ENCODE measurements at regions not wholly inside any gene's neighbourhood (a gene's known extent, or its start where the extent isn't known, plus 50 kb on each side); places are given as distances from the start of the nearest gene placed in this dataset.

DNA sequence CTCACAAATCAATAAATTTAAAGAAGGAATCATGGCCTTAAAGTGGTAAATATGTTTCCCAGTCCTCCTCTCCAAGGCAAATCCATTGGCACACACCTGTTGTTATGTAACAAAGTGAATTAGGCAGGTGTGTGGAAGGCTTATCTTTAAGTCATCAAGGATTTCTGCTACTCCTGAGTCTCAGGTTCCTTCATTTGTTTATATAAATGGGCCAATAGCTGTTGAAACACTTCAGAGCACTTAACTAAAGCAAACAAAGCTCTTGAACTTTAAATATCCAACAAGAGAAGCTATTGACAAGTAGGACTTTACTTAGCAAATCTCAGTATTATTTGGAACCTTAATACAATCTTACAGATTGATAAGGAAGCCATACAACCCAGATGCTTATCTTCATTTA, 99.3 kb upstream of the ESRRG start:
- intact Hi-C loops (cut with micrococcal nuclease), result no loop called here
- DNase-seq (ENCODE audit: extremely low read depth in 1 of 4, low spot score in 3 of 4), result no peak
- no peak overlapping the region for H3K9ac ChIP-seq (ENCODE audit: insufficient read depth in 1 of 2, low read depth in 2 of 2, low read length in 2 of 2)

More for the DNA sequence above, 99.3 kb upstream of the ESRRG start:
- Histone ChIP-seq H3K4me3 (no peak overlapping the region), H2AFZ (ENCODE audit: low read depth, low read length) (no peak overlapping the region), H3K27me3 (ENCODE audit: control insufficient read depth in 2 of 2, insufficient read depth in 2 of 2, low read length in 2 of 2) (no peaks in the 10 kb centered on the region), H3K27ac (ENCODE audit: extremely low read depth, low read depth, low read length) (no peak overlapping the region), H3K9me1 (ENCODE audit: control insufficient read depth, insufficient read depth, low read length) (no peaks in the 10 kb centered on the region), H3K4me1 (replicated peaks in 1 of 2; ENCODE audit: control insufficient read depth in 2 of 2, insufficient read depth in 2 of 2, low read length in 2 of 2) (no peaks in the 10 kb centered on the region), H3K9me3 (replicated peaks; ENCODE audit: control insufficient read depth, insufficient read depth, low read depth, low read length) (no peaks in the 10 kb centered on the region), H4K20me1 (replicated peaks; ENCODE audit: control insufficient read depth, insufficient read depth, low read length) (no peaks in the 10 kb centered on the region), H3K36me3 (ENCODE audit: control insufficient read depth, insufficient read depth, low read length) (no peaks in the 10 kb centered on the region), H3K4me2 (ENCODE audit: insufficient read depth, low read length) (no peak overlapping the region), H3K79me2 (ENCODE audit: control insufficient read depth, insufficient read depth, low read length) (no peaks in the 10 kb centered on the region)
- ChIA-PET CTCF (ENCODE audit: low intra/inter-chr PET ratio) (no interaction called here), POLR2A (no interaction called here)
- in situ Hi-C loops (cut with MboI), result no loop called here
- FAIRE-seq (no peak), ATAC-seq (no peak)
- no TSS peak for BruUV-seq (replicated peaks)
- TF ChIP-seq, protein P1, sequence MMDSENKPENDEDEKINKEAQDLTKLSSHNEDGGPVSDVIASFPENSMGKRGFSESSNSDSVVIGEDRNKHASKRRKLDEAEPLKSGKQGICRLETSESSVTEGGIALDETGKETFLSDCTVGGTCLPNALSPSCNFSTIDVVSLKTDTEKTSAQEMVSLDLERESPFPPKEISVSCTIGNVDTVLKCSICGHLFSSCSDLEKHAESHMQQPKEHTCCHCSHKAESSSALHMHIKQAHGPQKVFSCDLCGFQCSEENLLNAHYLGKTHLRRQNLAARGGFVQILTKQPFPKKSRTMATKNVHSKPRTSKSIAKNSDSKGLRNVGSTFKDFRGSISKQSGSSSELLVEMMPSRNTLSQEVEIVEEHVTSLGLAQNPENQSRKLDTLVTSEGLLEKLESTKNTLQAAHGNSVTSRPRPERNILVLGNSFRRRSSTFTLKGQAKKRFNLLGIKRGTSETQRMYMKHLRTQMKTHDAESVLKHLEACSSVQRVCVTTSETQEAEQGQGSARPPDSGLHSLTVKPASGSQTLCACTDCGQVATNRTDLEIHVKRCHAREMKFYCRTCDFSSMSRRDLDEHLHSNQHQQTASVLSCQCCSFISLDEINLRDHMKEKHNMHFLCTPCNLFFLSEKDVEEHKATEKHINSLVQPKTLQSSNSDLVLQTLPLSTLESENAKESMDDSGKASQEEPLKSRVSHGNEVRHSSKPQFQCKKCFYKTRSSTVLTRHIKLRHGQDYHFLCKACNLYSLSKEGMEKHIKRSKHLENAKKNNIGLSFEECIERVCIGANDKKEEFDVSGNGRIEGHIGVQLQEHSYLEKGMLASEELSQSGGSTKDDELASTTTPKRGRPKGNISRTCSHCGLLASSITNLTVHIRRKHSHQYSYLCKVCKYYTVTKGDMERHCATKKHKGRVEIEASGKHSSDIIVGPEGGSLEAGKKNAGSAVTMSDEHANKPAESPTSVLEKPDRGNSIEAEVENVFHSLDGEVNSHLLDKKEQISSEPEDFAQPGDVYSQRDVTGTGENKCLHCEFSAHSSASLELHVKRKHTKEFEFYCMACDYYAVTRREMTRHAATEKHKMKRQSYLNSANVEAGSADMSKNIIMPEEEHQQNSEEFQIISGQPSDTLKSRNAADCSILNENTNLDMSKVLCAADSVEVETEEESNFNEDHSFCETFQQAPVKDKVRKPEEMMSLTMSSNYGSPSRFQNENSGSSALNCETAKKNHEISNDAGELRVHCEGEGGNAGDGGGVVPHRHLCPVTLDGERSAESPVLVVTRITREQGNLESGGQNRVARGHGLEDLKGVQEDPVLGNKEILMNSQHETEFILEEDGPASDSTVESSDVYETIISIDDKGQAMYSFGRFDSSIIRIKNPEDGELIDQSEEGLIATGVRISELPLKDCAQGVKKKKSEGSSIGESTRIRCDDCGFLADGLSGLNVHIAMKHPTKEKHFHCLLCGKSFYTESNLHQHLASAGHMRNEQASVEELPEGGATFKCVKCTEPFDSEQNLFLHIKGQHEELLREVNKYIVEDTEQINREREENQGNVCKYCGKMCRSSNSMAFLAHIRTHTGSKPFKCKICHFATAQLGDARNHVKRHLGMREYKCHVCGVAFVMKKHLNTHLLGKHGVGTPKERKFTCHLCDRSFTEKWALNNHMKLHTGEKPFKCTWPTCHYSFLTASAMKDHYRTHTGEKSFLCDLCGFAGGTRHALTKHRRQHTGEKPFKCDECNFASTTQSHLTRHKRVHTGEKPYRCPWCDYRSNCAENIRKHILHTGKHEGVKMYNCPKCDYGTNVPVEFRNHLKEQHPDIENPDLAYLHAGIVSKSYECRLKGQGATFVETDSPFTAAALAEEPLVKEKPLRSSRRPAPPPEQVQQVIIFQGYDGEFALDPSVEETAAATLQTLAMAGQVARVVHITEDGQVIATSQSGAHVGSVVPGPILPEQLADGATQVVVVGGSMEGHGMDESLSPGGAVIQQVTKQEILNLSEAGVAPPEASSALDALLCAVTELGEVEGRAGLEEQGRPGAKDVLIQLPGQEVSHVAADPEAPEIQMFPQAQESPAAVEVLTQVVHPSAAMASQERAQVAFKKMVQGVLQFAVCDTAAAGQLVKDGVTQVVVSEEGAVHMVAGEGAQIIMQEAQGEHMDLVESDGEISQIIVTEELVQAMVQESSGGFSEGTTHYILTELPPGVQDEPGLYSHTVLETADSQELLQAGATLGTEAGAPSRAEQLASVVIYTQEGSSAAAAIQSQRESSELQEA (IDR thresholded peaks at IDR 0.05; ENCODE audit: low read depth), result no peak
